WTC11 (cell line): ENCODE measurements at regions not wholly inside any gene's neighbourhood (a gene's known extent, or its start where the extent isn't known, plus 50 kb on each side); places are given as distances from the start of the nearest gene placed in this dataset.

Source experiments
- ATF1 ChIP-seq: sonication (generic); formaldehyde crosslinking; IDR thresholded peaks from 2 replicates; pipeline ENCODE4 v1.8.1; 2023; ENCODE audit warnings: mild to moderate bottlenecking, moderate library complexity, missing genetic modification reagents
- CREB1 ChIP-seq: sonication (generic); formaldehyde crosslinking; IDR thresholded peaks from 2 replicates; pipeline ENCODE4 v1.8.0; 2023; ENCODE audit warnings: mild to moderate bottlenecking, missing genetic modification reagents
- FOXJ3 ChIP-seq: sonication (generic); formaldehyde crosslinking; IDR thresholded peaks from 2 replicates; pipeline ENCODE4 v1.9.0; 2021; ENCODE audit warnings: missing genetic modification reagents, mild to moderate bottlenecking, borderline replicate concordance
- KAT7 ChIP-seq: sonication (generic); formaldehyde crosslinking; IDR thresholded peaks from 2 replicates; pipeline ENCODE4 v1.8.1; 2023; ENCODE audit warnings: missing genetic modification reagents, mild to moderate bottlenecking, borderline replicate concordance
- PRRX2 ChIP-seq: fragments of 250-450 bp; sonication (Bioruptor Pico); IDR thresholded peaks from 2 replicates; pipeline ENCODE4 v1.8.0; 2021; ENCODE audit warnings: mild to moderate bottlenecking
- TP53 ChIP-seq: sonication (generic); formaldehyde crosslinking; IDR thresholded peaks from 2 replicates; pipeline ENCODE4 v1.8.1; 2023; ENCODE audit warnings: mild to moderate bottlenecking, missing genetic modification reagents
- ZNF121 ChIP-seq: sonication (generic); formaldehyde crosslinking; IDR thresholded peaks from 2 replicates; pipeline ENCODE4 v1.8.0; 2023; ENCODE audit warnings: missing genetic modification reagents
- TF ChIP-seq, protein P1 (sequence below): sonication (generic); formaldehyde crosslinking; IDR thresholded peaks from 2 replicates; pipeline ENCODE4 v1.8.1; 2023; ENCODE audit warnings: mild to moderate bottlenecking, missing genetic modification reagents, moderate library complexity
- TF ChIP-seq, protein P2 (sequence below): sonication (generic); formaldehyde crosslinking; conservative IDR thresholded peaks from 2 replicates; pipeline ENCODE4 v1.8.1; 2023; ENCODE audit warnings: mild to moderate bottlenecking, low read depth, missing genetic modification reagents, moderate library complexity
- TF ChIP-seq, protein P3 (sequence below): fragments of 200-600 bp; IDR thresholded peaks from 2 replicates; pipeline ENCODE4 v1.8.0; 2022; ENCODE audit warnings: antibody characterized with exemption
- TF ChIP-seq, protein P4 (sequence below): sonication (generic); formaldehyde crosslinking; IDR thresholded peaks from 2 replicates; pipeline ENCODE4 v1.8.0; 2022; ENCODE audit warnings: mild to moderate bottlenecking, missing genetic modification reagents
- TF ChIP-seq, protein P5 (sequence below): sonication (generic); formaldehyde crosslinking; conservative IDR thresholded peaks from 2 replicates; pipeline ENCODE4 v1.8.1; 2022; ENCODE audit warnings: mild to moderate bottlenecking, missing genetic modification reagents
- TF ChIP-seq, protein P6 (sequence below): sonication (generic); formaldehyde crosslinking; IDR thresholded peaks from 2 replicates; pipeline ENCODE4 v1.8.1; 2022; ENCODE audit warnings: low read depth, mild to moderate bottlenecking, moderate library complexity, missing genetic modification reagents, borderline replicate concordance
- TF ChIP-seq, protein P7 (sequence below): sonication (generic); formaldehyde crosslinking; IDR thresholded peaks from 2 replicates; pipeline ENCODE4 v1.8.0; 2022; ENCODE audit warnings: mild to moderate bottlenecking, missing genetic modification reagents

DNA sequence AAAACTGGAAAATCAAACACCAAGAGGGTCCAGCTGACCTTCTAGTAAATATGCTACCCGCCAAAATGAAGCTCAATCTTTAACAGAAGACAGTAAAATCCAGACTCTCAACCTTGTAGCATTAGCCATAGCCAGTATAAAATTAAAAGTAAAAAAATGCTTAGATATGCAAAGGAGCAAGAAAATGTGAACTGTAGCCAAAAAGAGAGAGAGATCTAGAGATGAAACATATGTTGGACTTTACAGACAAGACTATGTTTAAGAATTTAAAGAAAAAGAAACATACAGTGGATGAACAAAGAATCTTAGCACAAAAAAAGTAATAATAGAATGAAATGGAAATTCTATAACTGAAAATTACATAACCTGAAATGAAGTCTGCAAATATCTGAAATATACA, 344.5 kb downstream of the LRATD1 start:
- TF ChIP-seq, protein P1, sequence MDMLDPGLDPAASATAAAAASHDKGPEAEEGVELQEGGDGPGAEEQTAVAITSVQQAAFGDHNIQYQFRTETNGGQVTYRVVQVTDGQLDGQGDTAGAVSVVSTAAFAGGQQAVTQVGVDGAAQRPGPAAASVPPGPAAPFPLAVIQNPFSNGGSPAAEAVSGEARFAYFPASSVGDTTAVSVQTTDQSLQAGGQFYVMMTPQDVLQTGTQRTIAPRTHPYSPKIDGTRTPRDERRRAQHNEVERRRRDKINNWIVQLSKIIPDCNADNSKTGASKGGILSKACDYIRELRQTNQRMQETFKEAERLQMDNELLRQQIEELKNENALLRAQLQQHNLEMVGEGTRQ (CRISPR knock-in tag): no peak
- TF ChIP-seq, protein P2, sequence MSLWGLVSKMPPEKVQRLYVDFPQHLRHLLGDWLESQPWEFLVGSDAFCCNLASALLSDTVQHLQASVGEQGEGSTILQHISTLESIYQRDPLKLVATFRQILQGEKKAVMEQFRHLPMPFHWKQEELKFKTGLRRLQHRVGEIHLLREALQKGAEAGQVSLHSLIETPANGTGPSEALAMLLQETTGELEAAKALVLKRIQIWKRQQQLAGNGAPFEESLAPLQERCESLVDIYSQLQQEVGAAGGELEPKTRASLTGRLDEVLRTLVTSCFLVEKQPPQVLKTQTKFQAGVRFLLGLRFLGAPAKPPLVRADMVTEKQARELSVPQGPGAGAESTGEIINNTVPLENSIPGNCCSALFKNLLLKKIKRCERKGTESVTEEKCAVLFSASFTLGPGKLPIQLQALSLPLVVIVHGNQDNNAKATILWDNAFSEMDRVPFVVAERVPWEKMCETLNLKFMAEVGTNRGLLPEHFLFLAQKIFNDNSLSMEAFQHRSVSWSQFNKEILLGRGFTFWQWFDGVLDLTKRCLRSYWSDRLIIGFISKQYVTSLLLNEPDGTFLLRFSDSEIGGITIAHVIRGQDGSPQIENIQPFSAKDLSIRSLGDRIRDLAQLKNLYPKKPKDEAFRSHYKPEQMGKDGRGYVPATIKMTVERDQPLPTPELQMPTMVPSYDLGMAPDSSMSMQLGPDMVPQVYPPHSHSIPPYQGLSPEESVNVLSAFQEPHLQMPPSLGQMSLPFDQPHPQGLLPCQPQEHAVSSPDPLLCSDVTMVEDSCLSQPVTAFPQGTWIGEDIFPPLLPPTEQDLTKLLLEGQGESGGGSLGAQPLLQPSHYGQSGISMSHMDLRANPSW (CRISPR knock-in tag): no peak
- TF ChIP-seq, protein P3, sequence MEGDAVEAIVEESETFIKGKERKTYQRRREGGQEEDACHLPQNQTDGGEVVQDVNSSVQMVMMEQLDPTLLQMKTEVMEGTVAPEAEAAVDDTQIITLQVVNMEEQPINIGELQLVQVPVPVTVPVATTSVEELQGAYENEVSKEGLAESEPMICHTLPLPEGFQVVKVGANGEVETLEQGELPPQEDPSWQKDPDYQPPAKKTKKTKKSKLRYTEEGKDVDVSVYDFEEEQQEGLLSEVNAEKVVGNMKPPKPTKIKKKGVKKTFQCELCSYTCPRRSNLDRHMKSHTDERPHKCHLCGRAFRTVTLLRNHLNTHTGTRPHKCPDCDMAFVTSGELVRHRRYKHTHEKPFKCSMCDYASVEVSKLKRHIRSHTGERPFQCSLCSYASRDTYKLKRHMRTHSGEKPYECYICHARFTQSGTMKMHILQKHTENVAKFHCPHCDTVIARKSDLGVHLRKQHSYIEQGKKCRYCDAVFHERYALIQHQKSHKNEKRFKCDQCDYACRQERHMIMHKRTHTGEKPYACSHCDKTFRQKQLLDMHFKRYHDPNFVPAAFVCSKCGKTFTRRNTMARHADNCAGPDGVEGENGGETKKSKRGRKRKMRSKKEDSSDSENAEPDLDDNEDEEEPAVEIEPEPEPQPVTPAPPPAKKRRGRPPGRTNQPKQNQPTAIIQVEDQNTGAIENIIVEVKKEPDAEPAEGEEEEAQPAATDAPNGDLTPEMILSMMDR: no peak
- TF ChIP-seq, protein P4, sequence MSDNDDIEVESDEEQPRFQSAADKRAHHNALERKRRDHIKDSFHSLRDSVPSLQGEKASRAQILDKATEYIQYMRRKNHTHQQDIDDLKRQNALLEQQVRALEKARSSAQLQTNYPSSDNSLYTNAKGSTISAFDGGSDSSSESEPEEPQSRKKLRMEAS: no peak
- TF ChIP-seq CREB1 (no peak), TP53 (CRISPR knock-in tag) (no peak), ATF1 (CRISPR knock-in tag) (no peak), PRRX2 (no peak), ZNF121 (CRISPR knock-in tag) (no peak), KAT7 (CRISPR knock-in tag) (no peak), FOXJ3 (CRISPR knock-in tag) (no peak)
- TF ChIP-seq, protein P5, sequence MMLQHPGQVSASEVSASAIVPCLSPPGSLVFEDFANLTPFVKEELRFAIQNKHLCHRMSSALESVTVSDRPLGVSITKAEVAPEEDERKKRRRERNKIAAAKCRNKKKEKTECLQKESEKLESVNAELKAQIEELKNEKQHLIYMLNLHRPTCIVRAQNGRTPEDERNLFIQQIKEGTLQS: no peak
- TF ChIP-seq, protein P6, sequence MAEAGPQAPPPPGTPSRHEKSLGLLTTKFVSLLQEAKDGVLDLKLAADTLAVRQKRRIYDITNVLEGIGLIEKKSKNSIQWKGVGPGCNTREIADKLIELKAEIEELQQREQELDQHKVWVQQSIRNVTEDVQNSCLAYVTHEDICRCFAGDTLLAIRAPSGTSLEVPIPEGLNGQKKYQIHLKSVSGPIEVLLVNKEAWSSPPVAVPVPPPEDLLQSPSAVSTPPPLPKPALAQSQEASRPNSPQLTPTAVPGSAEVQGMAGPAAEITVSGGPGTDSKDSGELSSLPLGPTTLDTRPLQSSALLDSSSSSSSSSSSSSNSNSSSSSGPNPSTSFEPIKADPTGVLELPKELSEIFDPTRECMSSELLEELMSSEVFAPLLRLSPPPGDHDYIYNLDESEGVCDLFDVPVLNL (CRISPR knock-in tag): no peak
- TF ChIP-seq, protein P7, sequence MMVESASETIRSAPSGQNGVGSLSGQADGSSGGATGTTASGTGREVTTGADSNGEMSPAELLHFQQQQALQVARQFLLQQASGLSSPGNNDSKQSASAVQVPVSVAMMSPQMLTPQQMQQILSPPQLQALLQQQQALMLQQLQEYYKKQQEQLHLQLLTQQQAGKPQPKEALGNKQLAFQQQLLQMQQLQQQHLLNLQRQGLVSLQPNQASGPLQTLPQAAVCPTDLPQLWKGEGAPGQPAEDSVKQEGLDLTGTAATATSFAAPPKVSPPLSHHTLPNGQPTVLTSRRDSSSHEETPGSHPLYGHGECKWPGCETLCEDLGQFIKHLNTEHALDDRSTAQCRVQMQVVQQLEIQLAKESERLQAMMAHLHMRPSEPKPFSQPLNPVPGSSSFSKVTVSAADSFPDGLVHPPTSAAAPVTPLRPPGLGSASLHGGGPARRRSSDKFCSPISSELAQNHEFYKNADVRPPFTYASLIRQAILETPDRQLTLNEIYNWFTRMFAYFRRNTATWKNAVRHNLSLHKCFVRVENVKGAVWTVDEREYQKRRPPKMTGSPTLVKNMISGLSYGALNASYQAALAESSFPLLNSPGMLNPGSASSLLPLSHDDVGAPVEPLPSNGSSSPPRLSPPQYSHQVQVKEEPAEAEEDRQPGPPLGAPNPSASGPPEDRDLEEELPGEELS (CRISPR knock-in tag): no peak
